Stomach (tissue), 4 donors: ENCODE measurements at regions not wholly inside any gene's neighbourhood (a gene's known extent, or its start where the extent isn't known, plus 50 kb on each side); places are given as distances from the start of the nearest gene placed in this dataset.

Source experiments
- EP300 ChIP-seq: sonication (generic); formaldehyde crosslinking; IDR thresholded peaks from one replicate; pipeline ENCODE4 v1.6.1; 2017; ENCODE audit warnings: antibody characterized with exemption
- POLR2A ChIP-seq, 4 donors: fragments of 450-650 bp; IDR thresholded peaks; one replicate each; pipeline ENCODE4 v1.6.1; 2016; ENCODE audit warnings: antibody characterized with exemption in 4 of 4, control low read depth in 2 of 4, mild to moderate bottlenecking in 1 of 4, moderate library complexity in 1 of 4
- TF ChIP-seq, protein P1 (sequence below), 7 experiments: fragments of 450-650 bp in 4 of 7; fragments of 200-600 bp in 3 of 7; sonication (generic) in 3 of 7; IDR thresholded peaks; one replicate each; pipeline ENCODE4 v1.5.1; 2016 to 2019; ENCODE audit warnings: antibody characterized with exemption in 7 of 7, control low read depth in 2 of 7, mild to moderate bottlenecking in 1 of 7

DNA sequence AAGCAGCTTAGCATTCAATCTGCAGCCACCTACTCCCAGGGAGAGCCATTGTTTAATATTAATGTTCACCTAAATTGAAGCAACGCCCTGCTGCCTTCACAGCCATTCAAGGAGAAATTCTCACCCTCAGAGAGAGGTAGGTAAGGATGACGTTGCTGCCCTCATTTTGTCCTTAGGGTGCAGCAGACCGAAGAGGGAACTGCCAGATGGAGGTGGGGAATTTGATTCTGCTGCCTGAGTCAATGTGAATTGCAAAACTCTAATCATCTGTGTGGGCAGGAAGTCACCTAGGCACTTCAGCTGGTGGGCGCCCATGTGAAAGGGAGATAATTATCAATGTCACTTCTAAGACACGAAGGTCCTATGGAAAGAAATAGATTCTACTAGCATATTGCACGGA is 503.4 kb downstream of the TBC1D4 start:
- TF ChIP-seq, protein P1, sequence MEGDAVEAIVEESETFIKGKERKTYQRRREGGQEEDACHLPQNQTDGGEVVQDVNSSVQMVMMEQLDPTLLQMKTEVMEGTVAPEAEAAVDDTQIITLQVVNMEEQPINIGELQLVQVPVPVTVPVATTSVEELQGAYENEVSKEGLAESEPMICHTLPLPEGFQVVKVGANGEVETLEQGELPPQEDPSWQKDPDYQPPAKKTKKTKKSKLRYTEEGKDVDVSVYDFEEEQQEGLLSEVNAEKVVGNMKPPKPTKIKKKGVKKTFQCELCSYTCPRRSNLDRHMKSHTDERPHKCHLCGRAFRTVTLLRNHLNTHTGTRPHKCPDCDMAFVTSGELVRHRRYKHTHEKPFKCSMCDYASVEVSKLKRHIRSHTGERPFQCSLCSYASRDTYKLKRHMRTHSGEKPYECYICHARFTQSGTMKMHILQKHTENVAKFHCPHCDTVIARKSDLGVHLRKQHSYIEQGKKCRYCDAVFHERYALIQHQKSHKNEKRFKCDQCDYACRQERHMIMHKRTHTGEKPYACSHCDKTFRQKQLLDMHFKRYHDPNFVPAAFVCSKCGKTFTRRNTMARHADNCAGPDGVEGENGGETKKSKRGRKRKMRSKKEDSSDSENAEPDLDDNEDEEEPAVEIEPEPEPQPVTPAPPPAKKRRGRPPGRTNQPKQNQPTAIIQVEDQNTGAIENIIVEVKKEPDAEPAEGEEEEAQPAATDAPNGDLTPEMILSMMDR (IDR thresholded peaks at IDR 0.05) = no peak
- no peak for TF ChIP-seq POLR2A (IDR thresholded peaks at IDR 0.05)
- no peak for TF ChIP-seq EP300
